HFF-Myc (cell line): ENCODE measurements at regions not wholly inside any gene's neighbourhood (a gene's known extent, or its start where the extent isn't known, plus 50 kb on each side); places are given as distances from the start of the nearest gene placed in this dataset.

Experiments
- DNase-seq: peaks from one replicate; pipeline ENCODE4 v3.0.0-alpha.2; 2011; ENCODE audit warnings: low read depth; ENCODE audit errors: extremely low read depth
- H3K4me3 ChIP-seq: replicated peaks from 2 replicates; pipeline ENCODE4 v1.5.1; 2011; ENCODE audit warnings: low read depth, mild to moderate bottlenecking, control low read depth, low read length
- TF ChIP-seq, protein P1 (sequence below): IDR thresholded peaks from 2 replicates; pipeline ENCODE4 v1.5.1; 2012; ENCODE audit warnings: mild to moderate bottlenecking, low read depth, low read length, control low read depth; ENCODE audit errors: missing control alignments

DNA sequence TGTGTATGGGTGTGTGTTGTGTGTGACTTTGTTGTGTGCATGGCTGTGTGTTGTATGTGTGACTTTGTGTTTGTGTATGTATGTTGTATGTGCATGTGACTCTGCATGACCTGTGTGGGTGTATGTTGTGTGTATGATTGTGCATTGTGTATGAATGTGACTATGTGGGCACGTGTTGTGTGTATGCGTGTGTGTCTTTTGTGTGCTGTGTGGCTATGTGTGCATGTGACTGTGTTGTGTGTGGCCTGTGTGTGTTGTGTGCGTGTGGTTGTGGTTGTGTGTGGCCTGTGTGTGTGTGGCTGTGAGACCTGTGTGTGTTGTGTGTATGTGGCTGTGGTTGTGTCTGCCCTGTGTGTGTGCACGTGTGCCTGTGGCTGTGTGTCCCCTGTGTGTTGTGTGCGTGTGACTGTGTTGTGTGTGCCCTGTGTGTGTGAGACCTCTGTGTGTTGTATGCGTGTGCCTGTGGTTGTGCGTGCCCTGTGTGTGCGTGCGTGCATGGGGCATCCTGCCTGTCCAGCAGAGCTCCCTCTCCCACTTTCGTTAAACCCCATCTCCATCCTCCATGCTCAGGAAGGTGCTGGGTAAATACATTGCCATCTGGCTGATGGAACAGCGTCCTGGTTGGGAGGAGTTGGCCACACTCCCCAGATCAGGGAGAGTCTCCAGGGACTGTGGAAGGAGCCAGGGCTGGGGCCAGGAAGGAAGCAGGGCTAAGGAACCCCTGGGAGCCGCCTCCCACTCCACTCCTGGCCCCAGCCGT lies 90.1 kb upstream of the GSE1 start:
- no peak for DNase-seq
- no peak overlapping the region for H3K4me3 ChIP-seq
- TF ChIP-seq, protein P1, sequence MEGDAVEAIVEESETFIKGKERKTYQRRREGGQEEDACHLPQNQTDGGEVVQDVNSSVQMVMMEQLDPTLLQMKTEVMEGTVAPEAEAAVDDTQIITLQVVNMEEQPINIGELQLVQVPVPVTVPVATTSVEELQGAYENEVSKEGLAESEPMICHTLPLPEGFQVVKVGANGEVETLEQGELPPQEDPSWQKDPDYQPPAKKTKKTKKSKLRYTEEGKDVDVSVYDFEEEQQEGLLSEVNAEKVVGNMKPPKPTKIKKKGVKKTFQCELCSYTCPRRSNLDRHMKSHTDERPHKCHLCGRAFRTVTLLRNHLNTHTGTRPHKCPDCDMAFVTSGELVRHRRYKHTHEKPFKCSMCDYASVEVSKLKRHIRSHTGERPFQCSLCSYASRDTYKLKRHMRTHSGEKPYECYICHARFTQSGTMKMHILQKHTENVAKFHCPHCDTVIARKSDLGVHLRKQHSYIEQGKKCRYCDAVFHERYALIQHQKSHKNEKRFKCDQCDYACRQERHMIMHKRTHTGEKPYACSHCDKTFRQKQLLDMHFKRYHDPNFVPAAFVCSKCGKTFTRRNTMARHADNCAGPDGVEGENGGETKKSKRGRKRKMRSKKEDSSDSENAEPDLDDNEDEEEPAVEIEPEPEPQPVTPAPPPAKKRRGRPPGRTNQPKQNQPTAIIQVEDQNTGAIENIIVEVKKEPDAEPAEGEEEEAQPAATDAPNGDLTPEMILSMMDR = no peak

DNA sequence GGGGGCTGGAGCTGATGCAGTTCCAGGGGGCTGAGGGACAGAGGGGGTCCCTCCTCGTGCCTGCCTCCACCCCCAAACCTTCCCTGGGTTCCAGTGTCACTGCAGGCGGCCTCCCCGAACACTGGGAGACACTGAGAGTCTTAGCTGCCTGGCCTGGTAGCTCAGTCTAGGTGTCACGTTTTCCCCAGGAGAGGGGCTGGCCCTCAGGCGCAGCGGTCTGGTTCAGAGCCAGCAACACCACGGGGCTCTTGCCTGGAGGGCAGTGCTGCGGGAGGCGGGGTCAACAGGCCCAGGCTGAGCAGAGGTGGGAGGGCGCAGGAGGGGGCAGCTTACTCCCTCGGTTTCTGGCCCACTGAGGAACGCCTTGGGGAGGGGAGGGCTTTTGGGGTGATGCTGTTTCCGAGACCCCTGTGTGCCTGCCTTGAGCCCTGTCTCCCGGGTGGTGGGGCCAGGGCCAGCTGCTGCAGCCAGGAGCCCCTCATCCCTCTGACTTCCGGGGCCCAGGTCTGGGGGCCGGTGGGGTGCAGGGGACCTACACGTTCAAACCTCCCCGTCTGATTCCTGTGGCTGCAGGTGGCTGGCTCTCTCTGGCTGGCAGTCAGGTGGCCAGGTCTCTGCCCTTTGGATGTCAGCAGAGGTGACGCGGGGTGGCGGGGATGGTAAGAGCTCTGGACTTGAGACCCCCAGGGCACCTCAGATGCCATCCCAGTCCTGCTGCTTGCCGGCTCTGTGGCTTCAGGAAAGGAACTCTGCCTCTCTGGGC lies 89.3 kb upstream of the GSE1 start:
- H3K4me3 ChIP-seq = no peak overlapping the region
- TF ChIP-seq, protein P1 = no peak
- no peak for DNase-seq

DNA sequence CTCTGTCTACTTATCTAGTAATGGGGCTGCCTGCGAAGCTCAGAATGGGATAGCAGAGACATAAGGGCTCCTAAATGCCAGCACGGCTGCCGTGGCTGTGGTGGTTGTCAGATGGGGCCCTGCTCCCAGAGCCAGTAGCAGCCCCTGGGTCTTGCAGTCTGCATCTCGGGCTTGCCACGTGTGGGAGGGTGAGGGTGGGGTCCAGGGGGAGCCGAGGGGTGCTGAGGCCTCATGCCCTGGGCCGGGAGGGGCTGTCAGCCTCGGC lies 88.8 kb upstream of the GSE1 start:
- no peak overlapping the region for H3K4me3 ChIP-seq
- TF ChIP-seq, protein P1 = no peak
- DNase-seq = no peak

DNA sequence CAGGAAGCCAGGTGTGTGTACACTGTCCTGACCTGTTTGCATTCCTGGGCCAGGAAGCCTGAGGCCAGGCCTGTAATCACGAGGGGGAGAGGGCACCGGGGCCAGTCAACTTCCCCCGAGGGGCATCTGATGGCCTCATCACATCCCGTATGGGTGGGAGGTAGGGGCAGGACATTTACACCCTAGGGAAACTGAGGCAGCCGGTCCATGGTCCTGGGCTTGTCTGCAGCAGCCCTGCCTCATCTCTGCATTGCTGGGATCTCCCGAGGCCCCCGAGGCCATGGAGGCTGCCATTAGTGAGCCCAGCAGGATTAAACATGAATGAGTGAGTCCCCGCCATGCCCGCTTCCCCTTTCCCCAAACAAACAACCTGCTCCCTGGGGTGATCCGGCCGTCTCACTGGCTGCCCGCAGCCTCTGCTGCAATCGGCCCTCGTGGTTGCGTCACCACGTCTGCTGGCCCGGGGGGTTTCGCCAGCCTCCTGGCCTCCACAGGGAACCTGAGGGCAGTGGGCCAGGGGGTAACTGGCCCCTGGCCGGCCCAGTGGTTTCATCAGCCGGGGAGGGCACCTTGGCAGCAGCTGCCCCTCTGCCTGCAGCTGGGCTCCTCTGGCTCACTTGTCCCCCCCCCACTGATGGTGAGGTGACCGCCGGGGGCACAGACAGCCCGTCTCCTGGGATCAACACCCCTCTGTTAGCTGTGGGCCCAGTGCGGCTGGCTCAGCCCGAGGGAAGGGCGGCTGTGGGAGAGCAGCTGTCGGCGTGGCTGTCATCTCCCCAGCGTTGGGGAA lies 88.3 kb upstream of the GSE1 start:
- H3K4me3 ChIP-seq = no peak overlapping the region
- TF ChIP-seq, protein P1 = no peak
- no peak for DNase-seq

DNA sequence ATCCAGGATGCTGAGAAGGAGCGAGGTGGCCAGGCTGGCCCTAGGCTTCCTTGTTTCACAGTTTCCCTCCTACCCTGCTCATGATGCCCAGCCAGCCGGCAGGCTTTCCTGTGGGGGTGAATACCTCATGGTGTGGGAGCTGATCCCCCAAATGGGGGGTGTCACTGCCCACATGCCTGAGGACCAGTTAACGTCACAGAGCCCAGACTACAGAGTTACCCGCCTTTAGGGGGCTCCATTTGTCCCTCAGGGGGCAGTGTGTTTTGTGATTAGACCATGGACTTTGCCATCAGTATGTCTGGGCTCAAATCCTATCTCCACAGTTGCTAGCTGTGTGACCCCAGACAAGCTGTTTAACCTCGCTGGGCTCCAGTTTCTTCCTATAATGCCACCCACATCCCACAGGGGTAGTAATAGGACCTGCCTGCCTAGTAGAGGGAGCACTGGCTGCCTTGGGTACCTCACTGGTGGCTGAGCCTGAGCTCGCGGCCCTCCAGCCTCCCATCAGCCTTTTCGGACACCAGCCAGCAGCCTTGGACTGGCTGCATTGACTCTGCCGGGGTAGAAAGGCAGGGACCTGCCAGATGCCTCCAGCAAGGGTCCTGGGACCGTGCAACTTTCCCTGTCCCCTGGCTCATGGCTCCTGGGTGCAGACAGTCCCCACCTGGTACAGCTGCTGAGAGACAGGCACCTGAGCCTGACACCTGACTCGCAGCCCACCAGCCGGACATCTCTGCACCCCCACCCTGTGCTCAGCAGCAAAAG lies 87.5 kb upstream of the GSE1 start:
- TF ChIP-seq, protein P1 = no peak
- H3K4me3 ChIP-seq = no peak overlapping the region
- no peak for DNase-seq

DNA sequence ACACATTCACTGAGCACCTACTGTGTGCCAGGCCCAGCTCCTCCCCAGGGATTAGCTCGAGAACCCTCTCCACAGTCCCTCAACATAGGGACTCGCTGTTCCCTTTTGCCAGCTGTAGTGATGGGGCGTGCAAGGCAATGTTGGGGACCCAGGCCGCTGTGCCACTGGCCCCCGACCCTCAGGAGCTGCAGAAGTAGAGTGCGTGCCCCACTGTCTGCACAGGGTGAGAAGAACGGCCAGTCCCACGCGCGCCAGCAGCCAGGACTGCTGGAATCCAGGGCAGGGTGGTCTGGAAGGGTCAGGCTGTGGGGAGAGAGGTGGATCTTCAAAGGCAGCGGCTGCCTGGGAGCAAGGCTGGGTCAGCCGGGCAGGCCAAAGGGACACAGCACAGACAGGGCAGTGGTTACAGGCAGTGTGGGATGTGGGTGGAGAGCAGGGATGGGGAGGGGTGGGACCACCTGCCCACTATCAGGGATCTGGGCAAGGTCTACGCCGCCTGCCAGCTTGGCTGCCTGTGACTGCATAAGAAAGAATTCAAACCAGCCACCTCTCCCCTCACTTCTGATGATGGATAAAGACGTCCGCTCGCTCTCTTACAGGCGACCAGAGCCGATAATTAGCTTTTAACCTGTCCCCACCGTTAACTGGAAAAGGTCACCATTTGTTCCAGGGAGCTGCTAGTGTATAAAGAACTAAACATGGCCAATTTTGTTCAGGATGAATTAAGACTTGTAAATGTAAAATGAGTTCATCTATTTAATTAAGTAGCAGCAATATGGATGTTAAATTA lies 86.7 kb upstream of the GSE1 start:
- TF ChIP-seq, protein P1 = no peak
- no peak overlapping the region for H3K4me3 ChIP-seq
- no peak for DNase-seq
